Activated CD4-positive, alpha-beta T cell treated with anti-CD3 and anti-CD28 coated beads, Interleukin-2, amount 50 U/mL, for 48 hours (primary cell): ENCODE measurements at regions not wholly inside any gene's neighbourhood (a gene's known extent, or its start where the extent isn't known, plus 50 kb on each side); places are given as distances from the start of the nearest gene placed in this dataset.
"Not testable (repeated sequence)": the region's sequence is repeated elsewhere in the genome, so short reads cannot be mapped to it uniquely, and the experiment has no call there.

Experiments
- DNase-seq, 2 experiments: peaks; one replicate each; pipeline ENCODE4 v3.0.0-alpha.2; 2020

- DNase-seq: no peak
These were observed 885.8 kb downstream of the KCNA4 start for GRCh38 chr11:29131055-29131454.

- DNase-seq: no peak
These were observed 887.0 kb downstream of the KCNA4 start for GRCh38 chr11:29129844-29130243.

- no peak for DNase-seq
These were observed 889.4 kb downstream of the KCNA4 start for GRCh38 chr11:29127461-29127860.

- no peak for DNase-seq
These were observed 891.2 kb downstream of the KCNA4 start for GRCh38 chr11:29125606-29126005.

GRCh38 chr11:29124470-29124869 lies 892.4 kb downstream of the KCNA4 start:
- no peak for DNase-seq

- DNase-seq: no peak
These were observed 896.9 kb downstream of the KCNA4 start for GRCh38 chr11:29119707-29120618.

GRCh38 chr11:29119116-29119515 lies 897.7 kb downstream of the KCNA4 start:
- DNase-seq: no peak

GRCh38 chr11:29100967-29101366 lies 915.9 kb downstream of the KCNA4 start:
- DNase-seq: no peak

- no peak for DNase-seq
These were observed 921.0 kb downstream of the KCNA4 start for GRCh38 chr11:29095821-29096220.

- no peak for DNase-seq
These were observed 923.3 kb downstream of the KCNA4 start for GRCh38 chr11:29093416-29094120.

GRCh38 chr11:29087200-29087812 lies 929.5 kb downstream of the KCNA4 start:
- no peak for DNase-seq

- DNase-seq: no peak
These were observed 941.1 kb downstream of the KCNA4 start for GRCh38 chr11:29075726-29076125.

- no peak for DNase-seq
These were observed 953.0 kb downstream of the KCNA4 start for GRCh38 chr11:29063630-29064361.

GRCh38 chr11:29061452-29061851 lies 953.3 kb downstream of the METTL15 start:
- DNase-seq: no peak

GRCh38 chr11:29056487-29056886 lies 948.3 kb downstream of the METTL15 start:
- DNase-seq: not testable (repeated sequence)

GRCh38 chr11:29051935-29052334 lies 943.7 kb downstream of the METTL15 start:
- DNase-seq: no peak

- DNase-seq: not testable (repeated sequence)
These were observed 942.8 kb downstream of the METTL15 start for GRCh38 chr11:29050962-29051361.

GRCh38 chr11:29040489-29040888 lies 932.3 kb downstream of the METTL15 start:
- DNase-seq: no peak

- DNase-seq: no peak
These were observed 924.4 kb downstream of the METTL15 start for GRCh38 chr11:29032384-29033149.

GRCh38 chr11:29029452-29029851 lies 921.3 kb downstream of the METTL15 start:
- DNase-seq: no peak

GRCh38 chr11:29027436-29027835 lies 919.2 kb downstream of the METTL15 start:
- no peak for DNase-seq

- no peak for DNase-seq
These were observed 918.1 kb downstream of the METTL15 start for GRCh38 chr11:29026286-29026685.
